RWPE2 (cell line): ENCODE measurements at regions not wholly inside any gene's neighbourhood (a gene's known extent, or its start where the extent isn't known, plus 50 kb on each side); places are given as distances from the start of the nearest gene placed in this dataset.

Experiments used
- ATAC-seq: fragments of 200-7000 bp; cut with Tn5 transposase; 3 replicates; pipeline ENCODE4 v1.9.1; 2021; ENCODE audit warnings: low read depth
- DNase-seq: peaks from one replicate; pipeline ENCODE4 v3.0.0-alpha.2; 2020; ENCODE audit warnings: low spot score
- H3K27ac ChIP-seq: fragments of 450-650 bp; 2 replicates; pipeline ENCODE4 v1.5.1; 2017; ENCODE audit warnings: mild to moderate bottlenecking; ENCODE audit not compliant: poor library complexity, severe bottlenecking
- H3K27me3 ChIP-seq: fragments of 250-450 bp; sonication (Bioruptor Pico); 2 replicates; pipeline ENCODE4 v1.5.1; 2021; ENCODE audit warnings: mild to moderate bottlenecking, moderate library complexity; ENCODE audit not compliant: insufficient read depth, poor library complexity, severe bottlenecking
- H3K36me3 ChIP-seq: fragments of 250-450 bp; sonication (Bioruptor Pico); 2 replicates; pipeline ENCODE4 v1.5.1; 2020; ENCODE audit warnings: low read depth, mild to moderate bottlenecking, moderate library complexity
- H3K4me1 ChIP-seq: fragments of 250-450 bp; sonication (Bioruptor Pico); 2 replicates; pipeline ENCODE4 v1.5.1; 2021; ENCODE audit warnings: mild to moderate bottlenecking, moderate library complexity; ENCODE audit not compliant: insufficient read depth, poor library complexity, severe bottlenecking
- H3K4me3 ChIP-seq: fragments of 250-450 bp; sonication (Bioruptor Pico); 2 replicates; pipeline ENCODE4 v1.5.1; 2021; ENCODE audit warnings: mild to moderate bottlenecking, moderate library complexity; ENCODE audit not compliant: severe bottlenecking
- H3K9me3 ChIP-seq: fragments of 250-450 bp; sonication (Bioruptor Pico); 2 replicates; pipeline ENCODE4 v1.5.1; 2021; ENCODE audit warnings: mild to moderate bottlenecking, moderate library complexity; ENCODE audit not compliant: severe bottlenecking
- TF ChIP-seq, protein P1 (sequence below): fragments of 450-650 bp; IDR thresholded peaks from one replicate; pipeline ENCODE4 v1.5.1; 2017; ENCODE audit warnings: mild to moderate bottlenecking, moderate library complexity; ENCODE audit not compliant: poor library complexity, severe bottlenecking

DNA sequence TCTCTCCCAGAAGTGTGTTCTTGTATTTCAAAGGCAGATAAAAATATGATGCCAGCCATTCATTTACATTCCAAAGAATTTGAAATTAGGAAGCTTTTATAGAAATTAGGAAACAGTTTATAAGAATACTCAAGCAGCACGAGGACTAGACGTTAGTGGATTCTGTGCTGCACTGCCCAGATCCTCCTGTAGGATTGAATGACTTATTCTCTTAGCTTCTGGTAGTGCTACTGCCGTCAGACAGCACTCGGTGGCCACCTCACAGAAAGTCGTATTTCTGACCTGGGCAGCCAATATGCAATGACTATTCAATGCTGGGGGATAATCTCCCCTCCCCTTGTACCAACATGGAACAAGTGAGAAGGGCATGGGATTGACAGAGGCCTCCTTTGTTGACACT, 326.4 kb downstream of the RPL10L start:
- Histone ChIP-seq H3K4me3 (no peak overlapping the region), H3K27me3 (peaks cover 3% of the 10 kb centered on the region), H3K27ac (no peak overlapping the region), H3K36me3 (no peaks in the 10 kb centered on the region), H3K4me1 (no peaks in the 10 kb centered on the region), H3K9me3 (no peaks in the 10 kb centered on the region)
- ATAC-seq, result no peak
- DNase-seq, result no peak
- TF ChIP-seq, protein P1, sequence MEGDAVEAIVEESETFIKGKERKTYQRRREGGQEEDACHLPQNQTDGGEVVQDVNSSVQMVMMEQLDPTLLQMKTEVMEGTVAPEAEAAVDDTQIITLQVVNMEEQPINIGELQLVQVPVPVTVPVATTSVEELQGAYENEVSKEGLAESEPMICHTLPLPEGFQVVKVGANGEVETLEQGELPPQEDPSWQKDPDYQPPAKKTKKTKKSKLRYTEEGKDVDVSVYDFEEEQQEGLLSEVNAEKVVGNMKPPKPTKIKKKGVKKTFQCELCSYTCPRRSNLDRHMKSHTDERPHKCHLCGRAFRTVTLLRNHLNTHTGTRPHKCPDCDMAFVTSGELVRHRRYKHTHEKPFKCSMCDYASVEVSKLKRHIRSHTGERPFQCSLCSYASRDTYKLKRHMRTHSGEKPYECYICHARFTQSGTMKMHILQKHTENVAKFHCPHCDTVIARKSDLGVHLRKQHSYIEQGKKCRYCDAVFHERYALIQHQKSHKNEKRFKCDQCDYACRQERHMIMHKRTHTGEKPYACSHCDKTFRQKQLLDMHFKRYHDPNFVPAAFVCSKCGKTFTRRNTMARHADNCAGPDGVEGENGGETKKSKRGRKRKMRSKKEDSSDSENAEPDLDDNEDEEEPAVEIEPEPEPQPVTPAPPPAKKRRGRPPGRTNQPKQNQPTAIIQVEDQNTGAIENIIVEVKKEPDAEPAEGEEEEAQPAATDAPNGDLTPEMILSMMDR, result no peak

GRCh38 chr14:46323404-46323762, 328.2 kb downstream of the RPL10L start:
- Histone ChIP-seq H3K4me1 (no peaks in the 10 kb centered on the region), H3K27me3 (peaks cover 3% of the 10 kb centered on the region), H3K9me3 (no peaks in the 10 kb centered on the region), H3K27ac (no peak overlapping the region), H3K36me3 (no peaks in the 10 kb centered on the region), H3K4me3 (no peak overlapping the region)
- ATAC-seq (no peak), DNase-seq (no peak)
- TF ChIP-seq, protein P1, result no peak

DNA sequence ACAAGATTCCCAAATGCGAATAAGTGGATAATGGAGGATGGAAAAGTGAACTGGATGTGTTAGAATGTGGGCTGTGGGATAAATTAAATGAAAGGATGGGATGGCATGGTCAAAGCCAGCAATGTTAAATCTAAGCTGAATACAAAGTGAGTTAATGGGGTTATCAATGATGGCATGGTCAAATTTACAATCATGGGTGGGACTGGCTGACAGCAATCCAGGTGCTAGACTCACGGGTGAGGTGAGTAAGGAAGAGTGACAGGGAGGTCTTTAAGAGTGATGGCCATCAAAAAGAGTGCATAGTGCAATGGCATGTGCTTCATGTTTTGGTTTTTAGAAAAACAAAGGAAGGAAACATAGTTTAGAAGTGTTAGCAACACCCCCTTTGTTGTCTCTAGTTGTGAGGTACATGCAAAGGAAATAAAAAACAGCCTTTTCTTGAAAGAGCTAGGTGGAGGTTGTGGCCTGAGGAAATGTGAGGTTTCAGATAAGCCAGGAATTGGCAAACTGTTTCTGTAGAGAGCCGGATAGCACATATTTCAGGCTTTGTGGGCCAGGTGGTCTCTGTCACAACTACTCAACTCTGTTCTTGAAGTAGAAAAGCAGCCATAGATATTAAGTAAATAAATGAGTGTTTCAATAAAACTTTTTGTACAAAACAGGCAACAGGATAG, 328.7 kb downstream of the RPL10L start:
- no peak for DNase-seq
- no peaks in the 10 kb centered on the region for H3K4me1 ChIP-seq
- no peak for ATAC-seq
- H3K9me3 ChIP-seq, result no peaks in the 10 kb centered on the region
- TF ChIP-seq, protein P1, result no peak
- peaks cover 3% of the 10 kb centered on the region for H3K27me3 ChIP-seq
- H3K36me3 ChIP-seq, result no peaks in the 10 kb centered on the region
- no peak overlapping the region for H3K4me3 ChIP-seq
- no peak overlapping the region for H3K27ac ChIP-seq

DNA sequence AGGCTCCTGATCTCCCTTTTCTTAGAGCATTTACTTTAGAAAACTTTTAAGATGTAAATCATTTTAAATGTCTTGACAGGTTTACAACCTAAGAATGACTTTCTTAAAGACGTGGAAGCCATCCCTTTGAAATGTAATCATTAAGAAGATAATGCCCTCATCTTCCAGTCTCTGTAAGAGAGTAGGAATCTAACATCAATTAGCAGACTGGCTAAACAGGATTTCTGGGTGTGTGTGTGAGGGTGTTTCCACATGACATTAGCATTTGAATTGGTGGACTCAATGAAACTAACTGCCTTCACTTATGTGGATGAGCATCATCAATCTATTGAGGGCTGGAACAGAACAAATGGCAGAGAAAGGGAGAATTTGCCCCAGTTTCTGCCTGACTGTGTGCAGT, 329.5 kb downstream of the RPL10L start:
- peaks cover 6% of the 10 kb centered on the region for H3K27me3 ChIP-seq
- H3K9me3 ChIP-seq, result no peaks in the 10 kb centered on the region
- DNase-seq (no peak), ATAC-seq (no peak)
- H3K4me3 ChIP-seq, result no peak overlapping the region
- H3K27ac ChIP-seq, result no peak overlapping the region
- H3K36me3 ChIP-seq, result no peaks in the 10 kb centered on the region
- TF ChIP-seq, protein P1, result no peak
- no peaks in the 10 kb centered on the region for H3K4me1 ChIP-seq

DNA sequence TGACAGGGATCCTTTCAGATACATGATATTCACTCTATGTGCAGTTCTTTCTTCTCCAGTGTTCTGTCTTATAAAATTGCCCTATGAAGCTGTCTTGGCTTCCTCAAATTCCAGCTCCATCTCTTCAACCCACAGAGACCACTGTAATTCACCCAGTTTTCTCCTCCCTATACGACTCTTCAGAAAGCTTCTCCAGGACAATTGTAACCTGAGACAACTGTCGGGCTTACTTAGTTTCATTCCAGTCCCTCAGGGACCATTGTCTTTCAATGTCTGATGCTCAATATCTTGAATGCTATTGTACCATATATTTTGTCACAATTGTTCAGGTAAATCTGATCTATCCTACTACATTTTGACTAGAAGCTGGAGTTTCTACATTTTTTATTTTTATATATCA, 345.3 kb downstream of the RPL10L start:
- Histone ChIP-seq H3K4me1 (no peaks in the 10 kb centered on the region), H3K27me3 (peaks cover 44% of the 10 kb centered on the region), H3K4me3 (no peak overlapping the region), H3K27ac (no peak overlapping the region), H3K9me3 (no peaks in the 10 kb centered on the region), H3K36me3 (no peaks in the 10 kb centered on the region)
- DNase-seq (no peak), ATAC-seq (no peak)
- TF ChIP-seq, protein P1, result no peak
